SK-N-SH (cell line): ENCODE measurements at regions not wholly inside any gene's neighbourhood (a gene's known extent, or its start where the extent isn't known, plus 50 kb on each side); places are given as distances from the start of the nearest gene placed in this dataset.
A peak's percentile ranks its signal among the peaks of the same experiment; 100 is the strongest.

Experiments used
- CTCF ChIA-PET: fragments of 300-600, 350-600 bp; formaldehyde crosslinking; extraction: SDS; loops from one replicate; lab custom pipeline; 2021; lab: Yijun Ruan, JAX
- POLR2A ChIA-PET: fragments of 350-600 bp; sonication (Branson Sonifier 250); formaldehyde crosslinking; extraction: SDS; loops from one replicate; lab custom pipeline; 2020; ENCODE audit warnings: antibody characterized with exemption, inconsistent platforms; lab: Yijun Ruan, JAX
- DNase-seq: peaks from one replicate; pipeline ENCODE4 v3.0.0; 2012
- H2AFZ ChIP-seq: fragments of 200-600 bp; sonication (generic); 2 replicates; pipeline ENCODE4 v1.8.1; 2016; ENCODE audit warnings: antibody characterized with exemption, mild to moderate bottlenecking, low read depth
- H3F3A ChIP-seq: fragments of 200-600 bp; sonication (generic); replicated peaks from 2 replicates; pipeline ENCODE3; 2016; ENCODE audit warnings: antibody characterized with exemption, mild to moderate bottlenecking; ENCODE audit not compliant: insufficient read depth
- H3K27ac ChIP-seq, 2 experiments: fragments of 200-500 bp in 1 of 2; fragments of 200-600 bp in 1 of 2; sonication (Bioruptor generic) in 1 of 2; sonication (generic), shearing (Covaris generic) in 1 of 2; 2 replicates each; pipeline versions ENCODE4 v1.5.1 to v1.6.1; 2014 to 2016; ENCODE audit warnings: low read depth in 2 of 2, inconsistent platforms in 1 of 2, low read length in 1 of 2, mild to moderate bottlenecking in 1 of 2, mixed read lengths in 1 of 2
- H3K27me3 ChIP-seq: fragments of 200-600 bp; sonication (generic), shearing (Covaris generic); 2 replicates; pipeline ENCODE4 v1.6.1; 2016; ENCODE audit warnings: mixed run types; ENCODE audit not compliant: insufficient read depth
- H3K36me3 ChIP-seq, 2 experiments: fragments of 200-500 bp in 1 of 2; fragments of 200-600 bp in 1 of 2; sonication (Bioruptor generic) in 1 of 2; sonication (generic) in 1 of 2; replicated peaks in 1 of 2; 2 replicates each; pipeline versions ENCODE3 to v1.5.1; 2014 to 2016; ENCODE audit warnings: low read length in 1 of 2, mild to moderate bottlenecking in 1 of 2; ENCODE audit not compliant: insufficient read depth in 2 of 2, control insufficient read depth in 1 of 2
- H3K4me1 ChIP-seq, 2 experiments: fragments of 200-500 bp in 1 of 2; fragments of 200-600 bp in 1 of 2; sonication (Bioruptor generic) in 1 of 2; sonication (generic), shearing (Covaris generic) in 1 of 2; 2 replicates each; pipeline versions ENCODE4 v1.5.1 to v1.6.1; 2014 to 2016; ENCODE audit warnings: low read depth in 1 of 2, low read length in 1 of 2, mixed run types in 1 of 2; ENCODE audit not compliant: insufficient read depth in 2 of 2, control insufficient read depth in 1 of 2
- H3K4me2 ChIP-seq: fragments of 200-600 bp; sonication (generic), shearing (Covaris generic); 2 replicates; pipeline ENCODE4 v1.6.1; 2017; ENCODE audit warnings: mixed run types
- H3K4me3 ChIP-seq, 2 experiments: fragments of 200-500 bp in 1 of 2; fragments of 200-600 bp in 1 of 2; sonication (Bioruptor generic) in 1 of 2; sonication (generic), shearing (Covaris generic) in 1 of 2; 2 replicates each; pipeline versions ENCODE4 v1.5.1 to v1.8.1; 2014 to 2016; ENCODE audit warnings: low read depth in 2 of 2, inconsistent platforms in 1 of 2, low read length in 1 of 2, mild to moderate bottlenecking in 1 of 2, mixed read lengths in 1 of 2, moderate library complexity in 1 of 2
- H3K79me2 ChIP-seq: fragments of 200-600 bp; sonication (generic); 2 replicates; pipeline ENCODE4 v1.8.1; 2017; ENCODE audit warnings: mild to moderate bottlenecking; ENCODE audit not compliant: insufficient read depth
- H3K9ac ChIP-seq: fragments of 200-600 bp; sonication (generic); 2 replicates; pipeline ENCODE4 v1.6.1; 2017; ENCODE audit warnings: mixed run types
- H3K9me2 ChIP-seq: fragments of 200-600 bp; sonication (generic); 2 replicates; pipeline ENCODE4 v1.6.1; 2017; ENCODE audit warnings: mixed run types
- H3K9me3 ChIP-seq: fragments of 200-600 bp; sonication (generic); 2 replicates; pipeline ENCODE4 v1.6.1; 2017; ENCODE audit warnings: mixed run types, mild to moderate bottlenecking, moderate library complexity
- H4K20me1 ChIP-seq: fragments of 200-600 bp; sonication (generic); 2 replicates; pipeline ENCODE4 v1.6.1; 2017; ENCODE audit warnings: mild to moderate bottlenecking, mixed run types; ENCODE audit not compliant: insufficient read depth
- CHD2 ChIP-seq: fragments of 150-350 bp; IDR thresholded peaks from 2 replicates; pipeline ENCODE4 v1.6.1; 2018; ENCODE audit warnings: low read length; ENCODE audit not compliant: partially characterized antibody
- ELF1 ChIP-seq: IDR thresholded peaks from 2 replicates; pipeline ENCODE4 v1.4.0; 2012
- EZH2phosphoT487 ChIP-seq: fragments of 200-600 bp; sonication (generic); IDR thresholded peaks from 2 replicates; pipeline ENCODE4 v1.6.1; 2017; ENCODE audit warnings: low read depth, mixed run types, mild to moderate bottlenecking, antibody characterized with exemption, moderate library complexity, borderline replicate concordance
- FOXJ3 ChIP-seq: sonication (generic); formaldehyde crosslinking; IDR thresholded peaks from 2 replicates; pipeline ENCODE4 v1.5.1; 2020; ENCODE audit warnings: mild to moderate bottlenecking, missing genetic modification reagents
- FOXM1 ChIP-seq: IDR thresholded peaks from 2 replicates; pipeline ENCODE4 v1.4.0; 2012; ENCODE audit warnings: low read depth, mild to moderate bottlenecking
- MAX ChIP-seq: IDR thresholded peaks from 2 replicates; pipeline ENCODE4 v1.4.0; 2012; ENCODE audit warnings: low read depth
- MXI1 ChIP-seq: IDR thresholded peaks from 2 replicates; pipeline ENCODE4 v1.6.1; 2012; ENCODE audit warnings: mild to moderate bottlenecking, low read depth, low read length, improper control_type of control experiment
- NFIC ChIP-seq: IDR thresholded peaks from 2 replicates; pipeline ENCODE4 v1.4.0; 2012; ENCODE audit warnings: borderline replicate concordance
- NRF1 ChIP-seq: IDR thresholded peaks from 2 replicates; pipeline ENCODE4 v1.6.1; 2012; ENCODE audit warnings: low read depth, mild to moderate bottlenecking, low read length
- RAD21 ChIP-seq: IDR thresholded peaks from 2 replicates; pipeline ENCODE4 v1.6.1; 2012; ENCODE audit warnings: mild to moderate bottlenecking, low read length
- RCOR1 ChIP-seq: fragments of 150-350 bp; IDR thresholded peaks from 2 replicates; pipeline ENCODE4 v1.6.1; 2017; ENCODE audit warnings: antibody characterized with exemption, low read length
- REST ChIP-seq: IDR thresholded peaks from 2 replicates; pipeline ENCODE4 v1.6.1; 2012; ENCODE audit warnings: mild to moderate bottlenecking, low read depth, low read length, moderate library complexity
- RFX5 ChIP-seq: IDR thresholded peaks from 2 replicates; pipeline ENCODE4 v1.6.1; 2012; ENCODE audit warnings: mild to moderate bottlenecking, improper control_type of control experiment, low read length
- RXRA ChIP-seq: IDR thresholded peaks from 2 replicates; pipeline ENCODE4 v1.4.0; 2012; ENCODE audit warnings: low read depth, mild to moderate bottlenecking, borderline replicate concordance
- SIN3A ChIP-seq: IDR thresholded peaks from 2 replicates; pipeline ENCODE4 v1.6.1; 2012; ENCODE audit warnings: low read depth, mild to moderate bottlenecking, low read length, moderate library complexity, borderline replicate concordance
- SMC3 ChIP-seq: IDR thresholded peaks from 2 replicates; pipeline ENCODE4 v1.6.1; 2012; ENCODE audit warnings: low read depth, low read length, improper control_type of control experiment
- TAF1 ChIP-seq: IDR thresholded peaks from 2 replicates; pipeline ENCODE4 v1.6.1; 2012; ENCODE audit warnings: low read depth, mild to moderate bottlenecking, low read length, moderate library complexity, borderline replicate concordance
- TEAD4 ChIP-seq: IDR thresholded peaks from 2 replicates; pipeline ENCODE4 v1.4.0; 2012; ENCODE audit warnings: mild to moderate bottlenecking, borderline replicate concordance; ENCODE audit not compliant: insufficient read depth
- USF2 ChIP-seq: fragments of 150-350 bp; IDR thresholded peaks from 2 replicates; pipeline ENCODE4 v1.6.1; 2017; ENCODE audit warnings: antibody characterized with exemption, low read length, low read depth, borderline replicate concordance
- WGBS: methylation state at CpG from one replicate; pipeline ENCODE4 v1.1.6; 2017; ENCODE audit warnings: low lambda C conversion rate; 5-methylcytosine and 5-hydroxymethylcytosine counted together

GRCh38 chr14:95465358-95465757, 51.1 kb downstream of the SYNE3 start:
- H3K9me3 ChIP-seq: no peaks in the 10 kb centered on the region
- CTCF ChIA-PET: interaction anchor here (1.1 to 4.5 kb wide), 3 partner anchors 14 to 62 kb away, joined by 3 to 22 read pairs (median 10); no protein-coding TSS in a partner anchor
- H3F3A ChIP-seq: no peaks in the 10 kb centered on the region

GRCh38 chr14:95464514-95464913, 51.9 kb downstream of the SYNE3 start:
- H3K9me3 ChIP-seq: no peaks in the 10 kb centered on the region
- no peaks in the 10 kb centered on the region for H3K36me3 ChIP-seq
- POLR2A ChIA-PET: no interaction called here
- H4K20me1 ChIP-seq: no peaks in the 10 kb centered on the region
- H3F3A ChIP-seq: no peaks in the 10 kb centered on the region
- peaks cover 0 to 29% of the 10 kb centered on the region in 2 experiments; a peak in 1 of 4 replicates for H3K4me1 ChIP-seq
- no peaks in the 10 kb centered on the region for H3K27me3 ChIP-seq
- H3K4me3 ChIP-seq: no peak overlapping the region
- CTCF ChIA-PET: interaction anchor here (0.8 to 4.5 kb wide), 3 partner anchors 13 to 63 kb away, joined by 3 to 22 read pairs (median 10); no protein-coding TSS in a partner anchor
- no peak overlapping the region for H3K4me2 ChIP-seq
- WGBS: 84% methylated on average over 4 of the region's 4 CpGs
- no peaks in the 10 kb centered on the region for H3K9me2 ChIP-seq
- no peaks in the 10 kb centered on the region for H3K79me2 ChIP-seq
- peak overlapping the region in 1 of 2 experiments; percentile 36; a peak in 2 of 4 replicates for H3K27ac ChIP-seq
- H3K9ac ChIP-seq: no peak overlapping the region
- no peak for DNase-seq
- H2AFZ ChIP-seq: no peak overlapping the region
- TF ChIP-seq FOXM1 (no peak), FOXJ3 (no peak), SMC3 (no peak), MAX (no peak), RCOR1 (no peak), SIN3A (no peak), USF2 (no peak), NFIC (no peak), RFX5 (no peak), EZH2phosphoT487 (no peak), RAD21 (no peak), RXRA (no peak), TEAD4 (no peak)

More at GRCh38 chr14:95465358-95465757, 51.1 kb downstream of the SYNE3 start:
- no peak overlapping the region for H3K27ac ChIP-seq
- no peak for DNase-seq
- no peak overlapping the region for H2AFZ ChIP-seq
- no peaks in the 10 kb centered on the region for H3K79me2 ChIP-seq
- peaks cover 0 to 29% of the 10 kb centered on the region in 2 experiments; a peak in 1 of 4 replicates for H3K4me1 ChIP-seq
- no peaks in the 10 kb centered on the region for H3K27me3 ChIP-seq
- no peaks in the 10 kb centered on the region for H3K36me3 ChIP-seq
- H3K9ac ChIP-seq: no peak overlapping the region
- H3K4me2 ChIP-seq: no peak overlapping the region
- H3K4me3 ChIP-seq: no peak overlapping the region
- 63% methylated on average over 3 of the region's 3 CpGs for WGBS
- TF ChIP-seq NRF1 (no peak), ELF1 (no peak), TAF1 (no peak), MXI1 (no peak), CHD2 (no peak), REST (no peak), USF2 (no peak)
- no peaks in the 10 kb centered on the region for H4K20me1 ChIP-seq
- POLR2A ChIA-PET: no interaction called here
- no peaks in the 10 kb centered on the region for H3K9me2 ChIP-seq
